GM20431 (cell line): ENCODE measurements at regions not wholly inside any gene's neighbourhood (a gene's known extent, or its start where the extent isn't known, plus 50 kb on each side); places are given as distances from the start of the nearest gene placed in this dataset.

Source experiments
- in situ Hi-C: fragments of 300-500 bp; cut with MseI, MboI; formaldehyde crosslinking; loops from one replicate; pipeline ENCODE4 v1.15.0; 2020; ENCODE audit warnings: low sequenced_read_pairs; ENCODE audit not compliant: unreplicated experiment

DNA sequence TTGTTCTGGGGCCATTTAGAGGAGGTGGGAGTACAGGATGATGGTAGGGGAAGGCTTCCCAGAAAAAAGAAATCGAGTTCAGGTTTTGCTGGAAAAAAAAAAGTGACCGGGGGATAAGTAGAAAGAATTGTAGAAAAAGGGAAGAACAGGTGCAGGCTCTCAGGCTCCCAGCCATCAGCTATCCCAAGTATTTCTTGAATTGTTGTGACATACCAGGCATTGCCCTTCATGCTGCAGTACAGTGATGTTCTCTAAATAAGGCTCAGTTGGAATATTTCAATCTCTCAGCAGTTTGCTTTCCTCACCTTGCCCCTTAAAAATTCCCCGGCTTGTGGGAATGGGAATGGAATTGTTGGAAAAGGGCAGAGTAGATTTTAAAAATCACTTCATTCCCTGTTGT, 82.5 kb upstream of the RGMA start:
- in situ Hi-C loops, result no loop called here

DNA sequence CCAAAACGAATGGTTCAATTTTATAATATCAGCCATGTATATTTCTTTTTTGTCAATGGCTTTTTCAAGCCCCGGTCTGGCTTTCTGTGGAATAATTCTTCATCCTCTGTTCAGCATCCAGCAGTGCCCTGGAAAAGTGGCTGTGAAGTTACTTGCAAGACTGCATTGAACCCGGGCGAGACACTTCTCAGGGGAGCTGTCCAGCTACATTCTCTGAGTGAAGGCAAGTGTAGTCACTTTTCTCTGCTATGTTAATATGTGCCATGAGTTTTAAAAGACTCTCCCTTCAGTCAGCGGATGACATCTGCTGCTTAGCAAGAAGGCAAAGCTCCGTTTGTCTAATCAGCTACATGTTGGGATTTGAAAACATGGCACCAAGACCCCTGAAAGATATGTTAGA, 81.3 kb upstream of the RGMA start:
- in situ Hi-C loops, result no loop called here

- in situ Hi-C loops, result no loop called here
Measured at GRCh38 chr15:93168910-93169309, 79.9 kb upstream of the RGMA start.

- in situ Hi-C loops, result no loop called here
Measured at GRCh38 chr15:93167291-93167690, 78.3 kb upstream of the RGMA start.

DNA sequence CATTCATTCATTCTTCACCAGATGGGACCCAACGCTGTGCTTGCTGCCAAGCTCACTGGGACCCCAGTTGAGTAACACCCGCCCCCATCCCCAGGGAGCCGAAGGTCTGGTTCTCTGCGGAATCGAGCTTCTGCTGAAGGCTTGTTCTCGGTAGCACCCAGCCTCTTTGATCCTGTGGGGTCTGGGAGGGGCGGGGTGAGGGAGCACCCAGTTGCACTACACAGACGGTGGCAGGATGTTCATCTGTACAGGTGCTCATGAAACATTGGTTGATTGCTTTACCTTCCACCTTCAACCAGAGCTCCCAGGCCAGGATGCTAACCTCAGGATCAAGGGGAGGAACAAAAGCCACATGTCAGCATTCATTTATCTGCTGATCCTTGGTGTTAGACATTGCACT, 77.7 kb upstream of the RGMA start:
- in situ Hi-C loops, result no loop called here

DNA sequence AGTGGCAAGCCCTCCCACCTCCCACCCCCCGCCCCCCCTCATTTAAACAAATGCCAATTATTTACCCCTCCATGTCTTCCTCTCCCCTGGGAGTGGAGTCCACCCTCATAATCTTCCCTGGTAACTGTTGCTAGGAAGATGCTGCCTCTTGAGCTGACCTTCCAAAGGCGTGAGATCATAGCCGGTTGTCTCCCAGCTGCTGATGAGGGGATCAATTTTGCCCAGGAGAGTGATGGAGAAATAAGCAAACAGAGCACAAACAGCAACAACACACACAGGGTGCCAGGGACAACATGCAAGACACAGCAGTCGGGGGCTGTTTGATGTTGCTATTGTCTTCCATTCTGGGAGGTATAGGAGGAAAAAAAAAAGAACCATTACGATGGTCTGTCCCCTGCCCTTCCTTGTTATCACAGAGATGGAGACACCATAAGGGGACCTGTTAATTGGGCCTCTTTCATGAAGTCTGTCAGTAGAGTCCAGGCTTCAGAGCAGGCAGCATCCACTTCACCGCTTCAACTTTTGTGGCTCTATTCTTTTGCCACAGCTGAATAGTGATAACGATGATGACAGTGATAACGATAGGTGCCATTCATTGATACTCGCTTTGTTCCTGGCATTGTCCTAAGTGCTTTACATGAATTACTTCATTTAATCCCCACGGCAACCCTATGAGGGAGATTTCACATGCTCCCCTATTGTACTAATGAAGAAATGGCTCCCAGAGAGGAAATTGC, 76.9 kb upstream of the RGMA start:
- in situ Hi-C loops, result no loop called here

DNA sequence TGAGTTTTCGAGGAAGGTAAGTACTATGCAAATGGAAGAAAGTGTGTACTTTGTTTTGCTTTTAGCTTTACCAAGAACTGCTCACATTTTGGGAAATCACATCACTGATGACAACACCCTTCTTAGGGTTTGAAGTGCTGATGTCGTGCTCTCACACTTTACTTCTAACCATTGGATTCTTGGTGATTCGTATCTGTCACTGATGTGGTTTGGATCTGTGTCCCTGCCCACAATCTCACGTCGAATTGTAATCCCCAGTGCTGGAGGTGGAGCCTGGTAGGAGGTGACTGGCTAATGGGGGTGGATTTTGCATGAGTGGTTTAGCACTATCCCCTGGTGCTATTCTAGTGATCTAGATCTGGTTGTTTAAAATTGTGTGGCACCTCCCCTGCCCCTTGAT, 75.4 kb upstream of the RGMA start:
- in situ Hi-C loops, result no loop called here

GRCh38 chr15:93162560-93162959, 73.5 kb upstream of the RGMA start:
- in situ Hi-C loops, result no loop called here

DNA sequence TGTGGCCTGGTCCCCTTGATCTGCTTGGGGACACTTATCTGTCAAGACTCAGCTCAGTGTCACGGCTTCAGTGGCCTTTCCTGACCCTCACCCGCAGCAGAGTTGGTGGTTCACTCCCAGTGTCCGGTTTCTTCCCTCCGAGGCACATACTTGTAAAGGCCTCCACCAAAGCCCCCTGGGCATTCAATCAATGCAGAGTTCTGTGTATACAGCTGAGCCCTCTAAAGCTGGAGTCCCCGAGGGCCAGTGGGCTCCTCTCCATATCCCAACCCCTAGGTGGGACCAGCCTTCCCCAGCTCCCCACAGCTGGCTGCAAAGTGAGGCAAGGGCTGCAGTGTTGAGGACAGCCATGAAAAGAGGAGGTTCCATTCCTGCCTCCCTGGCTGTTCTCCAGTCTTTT, 70.9 kb upstream of the RGMA start:
- in situ Hi-C loops, result no loop called here

- in situ Hi-C loops, result no loop called here
Measured at GRCh38 chr15:93158097-93158900, 69.3 kb upstream of the RGMA start.

GRCh38 chr15:93154666-93155065, 65.7 kb upstream of the RGMA start:
- in situ Hi-C loops, result no loop called here

- in situ Hi-C loops, result no loop called here
Measured at GRCh38 chr15:93152951-93153350, 63.9 kb upstream of the RGMA start.

DNA sequence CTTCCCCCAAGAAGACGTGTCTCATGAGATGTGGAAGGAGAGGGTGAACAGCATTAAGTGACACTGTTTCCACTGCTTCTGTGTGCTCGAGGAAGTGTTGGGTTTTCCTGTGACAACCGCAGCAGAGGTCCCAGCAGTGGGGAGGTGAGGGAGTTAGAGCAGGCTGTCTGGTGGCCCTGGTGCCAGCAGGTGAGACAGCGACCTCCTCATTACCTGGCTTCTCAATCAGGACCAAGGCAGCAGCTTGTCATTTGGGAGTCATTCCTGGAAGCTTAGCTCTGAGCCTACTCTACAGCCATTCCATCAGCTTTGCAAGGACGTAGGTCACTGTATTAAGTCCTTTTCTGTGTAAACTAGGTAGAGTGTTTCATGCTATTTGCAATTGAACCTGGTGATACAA, 63.3 kb upstream of the RGMA start:
- in situ Hi-C loops, result no loop called here

GRCh38 chr15:93150910-93151881, 62.2 kb upstream of the RGMA start:
- in situ Hi-C loops, result no loop called here

GRCh38 chr15:93146601-93147000, 57.6 kb upstream of the RGMA start:
- in situ Hi-C loops, result no loop called here

- in situ Hi-C loops, result no loop called here
Measured at GRCh38 chr15:93146196-93146595, 57.2 kb upstream of the RGMA start.

DNA sequence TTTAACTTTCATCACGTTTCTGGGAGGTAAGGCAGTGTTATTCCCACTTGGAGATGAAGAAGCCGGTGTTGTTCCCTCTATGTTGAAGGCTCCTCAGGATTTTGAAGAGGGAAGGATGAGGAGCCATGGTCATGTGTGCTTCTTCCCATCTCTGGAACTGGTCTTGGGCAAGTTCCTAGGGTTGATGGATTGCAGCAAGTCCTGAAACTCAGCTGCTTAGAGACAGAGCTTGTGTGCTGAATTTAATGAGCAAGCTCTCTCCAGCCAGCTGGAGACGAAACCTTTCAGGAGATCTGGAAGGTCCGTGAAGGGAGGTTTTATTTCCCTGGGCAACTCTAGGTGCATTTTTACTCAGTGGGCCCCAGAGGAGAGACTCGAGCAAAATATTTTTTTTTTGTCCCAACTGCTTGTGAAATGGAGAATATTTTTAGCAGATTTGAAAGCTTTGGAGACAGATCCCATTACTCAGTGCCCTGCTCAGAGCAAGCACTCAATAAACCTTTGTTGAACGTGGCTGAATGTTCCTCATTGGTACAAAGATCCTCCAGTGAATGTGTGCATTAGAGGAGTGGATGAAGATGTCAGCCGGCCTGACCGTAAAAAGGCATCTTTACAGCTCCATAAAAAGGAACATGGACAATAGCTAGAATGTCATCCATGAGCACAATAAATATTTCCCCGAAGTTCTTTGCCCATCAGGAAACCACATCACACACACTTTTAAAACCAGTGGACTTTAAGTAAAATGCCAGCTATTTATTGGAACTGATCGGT, 55.6 kb upstream of the RGMA start:
- in situ Hi-C loops, result no loop called here

DNA sequence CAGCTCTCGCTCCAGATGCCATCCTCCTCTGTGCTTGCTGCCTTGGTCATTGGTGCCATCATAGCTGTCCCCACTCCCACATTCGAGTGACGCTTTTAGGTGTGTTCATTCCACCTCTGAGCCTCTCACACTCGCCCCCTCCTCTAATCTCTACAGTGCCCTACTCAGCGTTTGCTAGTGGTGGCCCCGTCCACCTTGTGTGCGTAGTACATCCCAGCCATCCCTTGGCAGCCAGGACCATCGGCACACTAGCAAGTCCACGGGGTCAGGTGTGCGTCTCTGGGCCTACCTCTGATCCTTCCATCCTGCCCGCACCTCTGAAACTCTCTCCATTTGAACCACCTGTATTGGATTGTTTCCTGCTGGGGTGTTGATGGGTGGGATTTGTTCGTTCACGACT, 54.2 kb upstream of the RGMA start:
- in situ Hi-C loops, result no loop called here

GRCh38 chr15:93141371-93141794, 52.4 kb upstream of the RGMA start:
- in situ Hi-C loops, result no loop called here

DNA sequence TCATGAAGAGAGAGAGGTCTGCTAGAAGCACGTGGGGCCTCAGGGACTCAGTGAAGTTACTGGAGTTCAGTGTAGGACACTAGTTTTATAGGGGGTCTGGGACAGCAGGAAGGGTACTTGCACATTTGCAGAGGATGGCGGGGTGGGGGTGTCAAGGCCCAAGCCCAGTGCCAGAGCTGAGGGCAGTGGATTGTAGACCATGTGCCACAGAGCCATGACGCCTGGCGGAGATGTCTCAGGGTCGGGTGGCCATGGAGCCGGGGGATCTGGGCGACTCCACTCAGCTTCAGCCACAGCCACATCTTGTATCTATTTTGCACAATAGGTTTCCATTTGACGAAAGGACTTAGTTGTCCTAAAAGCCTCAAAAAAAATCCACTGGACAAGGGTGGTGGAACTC, 50.4 kb upstream of the RGMA start:
- in situ Hi-C loops, result no loop called here
